WTC11 (cell line): ENCODE measurements at regions not wholly inside any gene's neighbourhood (a gene's known extent, or its start where the extent isn't known, plus 50 kb on each side); places are given as distances from the start of the nearest gene placed in this dataset.

Experiments
- FOXJ3 ChIP-seq: sonication (generic); formaldehyde crosslinking; IDR thresholded peaks from 2 replicates; pipeline ENCODE4 v1.9.0; 2021; ENCODE audit warnings: missing genetic modification reagents, mild to moderate bottlenecking, borderline replicate concordance
- MAX ChIP-seq: sonication (generic); formaldehyde crosslinking; IDR thresholded peaks from 2 replicates; pipeline ENCODE4 v1.8.0; 2022; ENCODE audit warnings: mild to moderate bottlenecking, missing genetic modification reagents
- TF ChIP-seq, protein P1 (sequence below): sonication (generic); formaldehyde crosslinking; IDR thresholded peaks from 2 replicates; pipeline ENCODE4 v1.8.0; 2022; ENCODE audit warnings: mild to moderate bottlenecking, missing genetic modification reagents
- TF ChIP-seq, protein P2 (sequence below): fragments of 200-600 bp; IDR thresholded peaks from 2 replicates; pipeline ENCODE4 v1.8.0; 2022; ENCODE audit warnings: antibody characterized with exemption

DNA sequence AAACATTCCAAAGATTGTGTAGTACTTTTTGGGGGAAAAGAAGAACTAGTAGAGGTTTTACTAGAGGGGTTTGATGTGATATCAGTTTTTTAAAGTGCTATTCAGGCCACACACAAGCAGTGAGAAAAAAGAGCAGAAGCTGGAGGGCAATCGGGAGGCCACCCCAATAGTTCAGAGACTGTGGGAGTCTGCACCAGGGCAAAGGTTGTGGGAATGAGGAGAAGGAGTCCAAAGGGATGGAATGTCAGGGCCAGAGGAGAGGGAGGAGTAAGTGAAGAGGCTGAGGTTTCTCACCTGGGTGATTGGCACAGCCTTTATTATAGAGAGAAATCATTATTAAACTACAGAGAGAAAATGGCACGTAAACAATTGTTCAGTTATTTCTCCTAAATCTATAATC is 134.9 kb upstream of the RAD23B start:
- TF ChIP-seq, protein P1, sequence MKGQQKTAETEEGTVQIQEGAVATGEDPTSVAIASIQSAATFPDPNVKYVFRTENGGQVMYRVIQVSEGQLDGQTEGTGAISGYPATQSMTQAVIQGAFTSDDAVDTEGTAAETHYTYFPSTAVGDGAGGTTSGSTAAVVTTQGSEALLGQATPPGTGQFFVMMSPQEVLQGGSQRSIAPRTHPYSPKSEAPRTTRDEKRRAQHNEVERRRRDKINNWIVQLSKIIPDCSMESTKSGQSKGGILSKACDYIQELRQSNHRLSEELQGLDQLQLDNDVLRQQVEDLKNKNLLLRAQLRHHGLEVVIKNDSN (CRISPR knock-in tag), result no peak
- TF ChIP-seq, protein P2, sequence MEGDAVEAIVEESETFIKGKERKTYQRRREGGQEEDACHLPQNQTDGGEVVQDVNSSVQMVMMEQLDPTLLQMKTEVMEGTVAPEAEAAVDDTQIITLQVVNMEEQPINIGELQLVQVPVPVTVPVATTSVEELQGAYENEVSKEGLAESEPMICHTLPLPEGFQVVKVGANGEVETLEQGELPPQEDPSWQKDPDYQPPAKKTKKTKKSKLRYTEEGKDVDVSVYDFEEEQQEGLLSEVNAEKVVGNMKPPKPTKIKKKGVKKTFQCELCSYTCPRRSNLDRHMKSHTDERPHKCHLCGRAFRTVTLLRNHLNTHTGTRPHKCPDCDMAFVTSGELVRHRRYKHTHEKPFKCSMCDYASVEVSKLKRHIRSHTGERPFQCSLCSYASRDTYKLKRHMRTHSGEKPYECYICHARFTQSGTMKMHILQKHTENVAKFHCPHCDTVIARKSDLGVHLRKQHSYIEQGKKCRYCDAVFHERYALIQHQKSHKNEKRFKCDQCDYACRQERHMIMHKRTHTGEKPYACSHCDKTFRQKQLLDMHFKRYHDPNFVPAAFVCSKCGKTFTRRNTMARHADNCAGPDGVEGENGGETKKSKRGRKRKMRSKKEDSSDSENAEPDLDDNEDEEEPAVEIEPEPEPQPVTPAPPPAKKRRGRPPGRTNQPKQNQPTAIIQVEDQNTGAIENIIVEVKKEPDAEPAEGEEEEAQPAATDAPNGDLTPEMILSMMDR, result no peak
- TF ChIP-seq MAX (CRISPR knock-in tag) (no peak), FOXJ3 (CRISPR knock-in tag) (no peak)
